ENCODE measurements at regions not wholly inside any gene's neighbourhood (a gene's known extent, or its start where the extent isn't known, plus 50 kb on each side); places are given as distances from the start of the nearest gene placed in this dataset.

- peak; percentile 79 for DNase-seq
These were observed 57.1 kb upstream of the PJA1 start for GRCh38 chrX:69222103-69223090.

- no peak for DNase-seq
These were observed 56.2 kb upstream of the PJA1 start for GRCh38 chrX:69221239-69222102.

- no peak for DNase-seq
These were observed 53.2 kb upstream of the PJA1 start for GRCh38 chrX:69218407-69218997.

DNA sequence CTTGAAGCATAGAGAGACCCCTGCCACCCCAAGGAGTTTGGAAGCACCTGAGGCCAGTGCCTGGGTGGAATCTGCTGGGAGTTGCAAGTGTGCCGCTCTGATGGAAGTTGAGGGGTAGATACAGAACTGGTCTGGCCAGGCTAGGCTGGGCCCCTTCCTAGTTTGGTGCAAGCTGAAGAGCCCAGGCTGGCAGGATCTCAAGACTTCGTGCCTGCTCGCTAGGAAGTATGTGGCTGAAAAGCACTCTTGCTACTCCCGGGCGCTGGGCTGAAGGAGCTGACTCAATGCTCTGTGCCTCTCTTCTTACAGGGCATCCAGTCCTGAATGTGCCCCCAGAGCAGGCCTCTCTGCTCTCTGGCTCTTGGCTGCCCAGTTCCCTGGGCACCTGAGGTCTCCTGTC is 51.7 kb upstream of the PJA1 start:
- no peak for DNase-seq

DNA sequence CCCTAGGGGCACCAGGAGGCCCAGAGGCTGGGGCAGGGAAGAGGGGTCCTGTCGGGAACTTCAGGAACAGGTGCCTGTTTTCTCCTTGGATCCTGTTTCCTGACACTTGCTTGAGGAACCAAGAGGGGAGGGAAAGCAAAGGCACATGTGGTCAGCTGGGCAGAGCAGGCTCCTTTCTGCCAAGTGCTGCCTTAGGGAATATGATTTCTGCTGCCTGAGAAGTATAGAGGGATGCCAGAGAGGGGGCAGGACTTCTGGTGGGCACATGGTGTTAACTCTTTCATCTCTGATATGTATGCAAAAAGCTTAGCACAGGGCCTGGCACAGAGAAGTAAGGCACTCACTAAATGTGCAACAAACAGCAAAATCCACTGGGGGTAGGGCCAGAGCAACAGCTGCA is 51.2 kb upstream of the PJA1 start:
- DNase-seq = no peak

DNA sequence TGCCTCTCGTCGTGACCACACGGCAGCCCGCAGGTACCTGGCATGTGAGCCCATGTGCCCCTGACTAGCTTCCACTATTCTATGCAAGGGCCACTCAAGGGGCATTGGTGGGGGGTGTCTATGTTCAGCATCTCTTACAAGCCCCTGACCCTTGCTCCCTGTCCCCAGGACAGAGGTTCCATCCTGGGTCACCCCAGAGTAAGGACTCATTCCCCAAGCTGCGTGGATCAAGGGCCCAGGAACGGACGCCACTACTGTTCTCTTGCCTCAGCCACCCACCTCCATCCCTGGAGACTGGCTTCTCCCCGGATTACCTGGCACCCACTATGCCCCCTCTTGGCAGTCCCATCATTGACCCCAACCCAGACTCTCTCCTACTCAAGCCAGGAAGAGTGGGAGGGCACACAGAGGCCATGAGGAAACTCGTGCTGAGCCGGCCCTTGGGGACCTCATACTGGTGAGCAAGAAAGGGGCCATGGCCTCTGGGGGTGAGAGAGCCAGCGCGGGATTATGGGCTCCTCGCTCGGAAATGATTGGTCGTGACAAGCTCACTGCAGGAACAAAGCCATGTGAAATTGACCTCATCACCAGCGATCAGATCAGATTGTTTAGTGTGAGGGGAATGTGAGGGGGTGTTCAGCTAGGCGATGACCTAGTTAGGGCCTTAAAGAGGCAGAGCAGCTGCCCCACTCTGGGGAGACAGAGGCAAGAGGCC is 50.1 kb upstream of the PJA1 start:
- no peak for DNase-seq
